ENCODE measurements at regions not wholly inside any gene's neighbourhood (a gene's known extent, or its start where the extent isn't known, plus 50 kb on each side); places are given as distances from the start of the nearest gene placed in this dataset.
A peak's percentile ranks its signal among the peaks of the same experiment; 100 is the strongest.
"Not testable (repeated sequence)": the region's sequence is repeated elsewhere in the genome, so short reads cannot be mapped to it uniquely, and the experiment has no call there.

- TF ChIP-seq, protein P1, sequence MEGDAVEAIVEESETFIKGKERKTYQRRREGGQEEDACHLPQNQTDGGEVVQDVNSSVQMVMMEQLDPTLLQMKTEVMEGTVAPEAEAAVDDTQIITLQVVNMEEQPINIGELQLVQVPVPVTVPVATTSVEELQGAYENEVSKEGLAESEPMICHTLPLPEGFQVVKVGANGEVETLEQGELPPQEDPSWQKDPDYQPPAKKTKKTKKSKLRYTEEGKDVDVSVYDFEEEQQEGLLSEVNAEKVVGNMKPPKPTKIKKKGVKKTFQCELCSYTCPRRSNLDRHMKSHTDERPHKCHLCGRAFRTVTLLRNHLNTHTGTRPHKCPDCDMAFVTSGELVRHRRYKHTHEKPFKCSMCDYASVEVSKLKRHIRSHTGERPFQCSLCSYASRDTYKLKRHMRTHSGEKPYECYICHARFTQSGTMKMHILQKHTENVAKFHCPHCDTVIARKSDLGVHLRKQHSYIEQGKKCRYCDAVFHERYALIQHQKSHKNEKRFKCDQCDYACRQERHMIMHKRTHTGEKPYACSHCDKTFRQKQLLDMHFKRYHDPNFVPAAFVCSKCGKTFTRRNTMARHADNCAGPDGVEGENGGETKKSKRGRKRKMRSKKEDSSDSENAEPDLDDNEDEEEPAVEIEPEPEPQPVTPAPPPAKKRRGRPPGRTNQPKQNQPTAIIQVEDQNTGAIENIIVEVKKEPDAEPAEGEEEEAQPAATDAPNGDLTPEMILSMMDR (conservative IDR thresholded peaks at IDR 0.05; ENCODE audit: low read depth, low read length) = no peak
- no peak overlapping the region for H3K4me3 ChIP-seq (ENCODE audit: low read depth, low read length)
- DNase-seq (ENCODE audit: low read depth) = no peak
These were observed 100.7 kb upstream of the PRKCQ start for GRCh38 chr10:6680735-6681134.

GRCh38 chr10:6678956-6679355, 98.9 kb upstream of the PRKCQ start:
- TF ChIP-seq, protein P1 (conservative IDR thresholded peaks at IDR 0.05; ENCODE audit: low read depth, low read length) = peak; percentile 26
- DNase-seq (ENCODE audit: low read depth) = no peak
- H3K4me3 ChIP-seq (ENCODE audit: low read depth, low read length) = no peak overlapping the region

- DNase-seq (ENCODE audit: low read depth) = peak; percentile 6
- no peak overlapping the region for H3K4me3 ChIP-seq (ENCODE audit: low read depth, low read length)
- TF ChIP-seq, protein P1 (conservative IDR thresholded peaks at IDR 0.05; ENCODE audit: low read depth, low read length) = peak; percentile 94
These were observed 98.2 kb upstream of the PRKCQ start for GRCh38 chr10:6678211-6678803.

DNA sequence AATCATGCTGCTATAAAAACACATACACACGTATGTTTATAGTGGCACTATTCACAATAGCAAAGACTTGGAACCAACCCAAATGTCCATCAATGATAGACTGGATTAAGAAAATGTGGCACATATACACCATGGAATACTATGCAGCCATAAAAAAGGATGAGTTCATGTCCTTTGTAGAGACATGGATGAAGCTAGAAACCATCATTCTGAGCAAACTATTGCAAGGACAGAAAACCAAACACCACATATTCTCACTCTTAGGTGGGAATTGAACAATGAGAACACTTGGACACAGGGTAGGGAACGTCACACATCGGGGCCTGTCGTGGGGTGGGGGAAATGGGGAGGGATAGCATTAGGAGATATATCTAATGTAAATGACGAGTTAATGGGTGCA, 97.1 kb upstream of the PRKCQ start:
- DNase-seq (ENCODE audit: low read depth); H3K4me3 ChIP-seq (ENCODE audit: low read depth, low read length): not testable (repeated sequence)

DNA sequence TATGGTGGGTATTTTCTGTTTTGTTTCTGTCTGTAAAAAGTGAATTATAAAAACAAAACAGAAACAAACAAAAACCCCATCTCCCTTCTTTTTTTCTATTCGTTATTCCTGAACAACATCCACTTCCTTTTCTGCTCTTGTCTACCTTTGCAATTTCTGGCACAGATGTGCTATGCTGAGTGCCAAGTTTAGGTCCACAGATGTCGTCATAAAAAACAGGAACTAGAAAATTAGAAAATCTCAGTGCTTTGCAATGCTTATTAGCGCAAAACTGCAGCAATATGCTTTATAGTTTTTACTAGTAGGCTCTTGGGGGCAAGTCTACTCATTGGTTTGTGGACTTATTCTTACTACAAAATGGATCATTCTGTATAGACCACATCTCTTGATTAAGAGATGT, 94.2 kb upstream of the PRKCQ start:
- TF ChIP-seq, protein P1 (conservative IDR thresholded peaks at IDR 0.05; ENCODE audit: low read depth, low read length) = no peak
- H3K4me3 ChIP-seq (ENCODE audit: low read depth, low read length) = no peak overlapping the region
- no peak for DNase-seq (ENCODE audit: low read depth)

- DNase-seq (ENCODE audit: low read depth) = no peak
- TF ChIP-seq, protein P1 (conservative IDR thresholded peaks at IDR 0.05; ENCODE audit: low read depth, low read length) = no peak
- no peak overlapping the region for H3K4me3 ChIP-seq (ENCODE audit: low read depth, low read length)
These were observed 91.9 kb upstream of the PRKCQ start for GRCh38 chr10:6671976-6672375.

GRCh38 chr10:6669269-6669859, 89.3 kb upstream of the PRKCQ start:
- no peak overlapping the region for H3K4me3 ChIP-seq (ENCODE audit: low read depth, low read length)
- TF ChIP-seq, protein P1 (conservative IDR thresholded peaks at IDR 0.05; ENCODE audit: low read depth, low read length) = peak; percentile 75
- peak; percentile 20 for DNase-seq (ENCODE audit: low read depth)
